GM12878 (cell line): ENCODE measurements at regions not wholly inside any gene's neighbourhood (a gene's known extent, or its start where the extent isn't known, plus 50 kb on each side); places are given as distances from the start of the nearest gene placed in this dataset.

Experiments used
- ATAC-seq: fragments of 200-7000 bp; cut with Tn5 transposase; 3 replicates; pipeline ENCODE4 v1.9.1; 2020; ENCODE audit warnings: mild to moderate bottlenecking, moderate library complexity
- BruUV-seq: library from RNA; stranded (reverse); fragments of 400-500 nt; replicated peaks from 2 replicates; lab custom pipeline; 2021; lab: Mats Ljungman, UMichigan
- CTCF ChIA-PET: fragments of 300-600 bp; sonication (Branson Sonifier 250); formaldehyde crosslinking; extraction: SDS; loops from one replicate; lab custom pipeline; 2021; ENCODE audit warnings: inconsistent platforms; lab: Yijun Ruan, JAX
- POLR2A ChIA-PET: fragments of 350-600 bp; formaldehyde crosslinking; extraction: SDS; loops from one replicate; lab custom pipeline; 2021; ENCODE audit warnings: inconsistent platforms; lab: Charles Lee
- RAD21 ChIA-PET: fragments of 300-600 bp; sonication (Branson Sonifier 250); formaldehyde crosslinking; loops from one replicate; lab custom pipeline; 2023; ENCODE audit warnings: antibody characterized with exemption; ENCODE audit not compliant: unreplicated experiment; lab: Charles Lee
- SMC1A ChIA-PET: fragments of 300-600 bp; sonication (Branson Sonifier 250); formaldehyde crosslinking; loops from one replicate; lab custom pipeline; 2023; ENCODE audit not compliant: unreplicated experiment, uncharacterized antibody; lab: Charles Lee
- DNase-seq: peaks from one replicate; pipeline ENCODE4 v3.0.0-alpha.2; 2011; ENCODE audit warnings: low read depth, low spot score
- FAIRE-seq: peaks from 3 replicates; lab custom pipeline; 2011; peaks lifted over from hg19 to GRCh38; lab: Jason Lieb, UNC
- H2AFZ ChIP-seq: 2 replicates; pipeline ENCODE4 v1.6.0; 2011; ENCODE audit warnings: low read depth, low read length, control low read depth; ENCODE audit not compliant: control insufficient read depth
- H3K27ac ChIP-seq: 2 replicates; pipeline ENCODE4 v1.5.1; 2011; ENCODE audit warnings: control low read depth; ENCODE audit not compliant: control insufficient read depth, insufficient read depth
- H3K27me3 ChIP-seq, 2 experiments: replicated peaks in 1 of 2; 2 replicates each; pipeline versions ENCODE4 v1.6.0 to v1.6.1; 2011; ENCODE audit warnings: low read length in 1 of 2; ENCODE audit not compliant: control insufficient read depth in 2 of 2, insufficient read depth in 2 of 2
- H3K36me3 ChIP-seq, 2 experiments: 2 replicates each; pipeline ENCODE4 v1.5.1; 2011; ENCODE audit warnings: low read length in 1 of 2; ENCODE audit not compliant: control insufficient read depth in 2 of 2, insufficient read depth in 2 of 2
- H3K4me1 ChIP-seq: 2 replicates; pipeline ENCODE4 v1.6.1; 2011; ENCODE audit warnings: mild to moderate bottlenecking, low read length, moderate library complexity, mixed read lengths; ENCODE audit not compliant: control insufficient read depth, insufficient read depth
- H3K4me2 ChIP-seq: 2 replicates; pipeline ENCODE4 v1.6.0; 2011; ENCODE audit warnings: control low read depth; ENCODE audit not compliant: control insufficient read depth, insufficient read depth
- H3K4me3 ChIP-seq: fragments of 200-600 bp; sonication (generic); 2 replicates; pipeline ENCODE4 v1.5.1; 2016
- H3K79me2 ChIP-seq: 2 replicates; pipeline ENCODE4 v1.6.0; 2011; ENCODE audit warnings: low read length; ENCODE audit not compliant: control insufficient read depth, insufficient read depth
- H3K9ac ChIP-seq: 2 replicates; pipeline ENCODE4 v1.8.0; 2011; ENCODE audit warnings: low read length, control low read depth, mixed read lengths; ENCODE audit not compliant: control insufficient read depth, insufficient read depth
- H3K9me3 ChIP-seq: replicated peaks from 3 replicates; pipeline ENCODE4 v1.5.1; 2011; ENCODE audit warnings: mild to moderate bottlenecking, low read length; ENCODE audit not compliant: control insufficient read depth, insufficient read depth
- H4K20me1 ChIP-seq: 2 replicates; pipeline ENCODE4 v1.6.0; 2011; ENCODE audit not compliant: control insufficient read depth, insufficient read depth
- E2F8 ChIP-seq: fragments of 450-650 bp; IDR thresholded peaks from 2 replicates; pipeline ENCODE4 v1.6.1; 2018; ENCODE audit warnings: mild to moderate bottlenecking, low read depth, moderate library complexity; ENCODE audit not compliant: partially characterized antibody
- PKNOX1 ChIP-seq: fragments of 450-650 bp; IDR thresholded peaks from 2 replicates; pipeline ENCODE4 v1.6.1; 2016; ENCODE audit warnings: mild to moderate bottlenecking
- WGBS: methylation state at CpG from one replicate; pipeline ENCODE4 v1.1.6; 2016; ENCODE audit warnings: low lambda C conversion rate; ENCODE audit not compliant: insufficient replicate concordance, insufficient coverage; ENCODE audit errors: missing lambda C conversion rate; 5-methylcytosine and 5-hydroxymethylcytosine counted together
- in situ Hi-C: fragments of 300-500 bp; cut with MboI; formaldehyde crosslinking; loops from 9 replicates; pipeline ENCODE4 v1.14.3; 2018; ENCODE audit warnings: mixed read lengths
- intact Hi-C: fragments of 100-400 bp; cut with micrococcal nuclease; formaldehyde crosslinking; loops from one replicate; pipeline ENCODE4 v1.14.2; 2022; ENCODE audit not compliant: unreplicated experiment

GRCh38 chr3:118792191-118792590, 242.5 kb downstream of the IGSF11 start:
- no peak overlapping the region for H3K4me2 ChIP-seq
- no peaks in the 10 kb centered on the region for H3K27me3 ChIP-seq
- ChIA-PET CTCF (interaction anchor here (1.2 kb wide), 1 partner anchor 13 kb away, joined by 4 read pairs; no protein-coding TSS in a partner anchor), POLR2A (interaction anchor here (0.9 to 2.5 kb wide), 3 partner anchors 9 to 16 kb away, joined by 3 to 9 read pairs (median 3); no protein-coding TSS in a partner anchor), RAD21 (interaction anchor here (0.7 to 1.0 kb wide), 3 partner anchors 9 to 27 kb away, joined by 3 to 4 read pairs (median 3); no protein-coding TSS in a partner anchor), SMC1A (interaction anchor here (1.0 to 1.6 kb wide), 4 partner anchors 10 to 12 kb away, joined by 4 to 6 read pairs (median 5); no protein-coding TSS in a partner anchor)
- DNase-seq (no peak), FAIRE-seq (no peak), ATAC-seq (peak; percentile 12; the same call in 2 of the 3 replicates)
- no TSS peak for BruUV-seq
- no peaks in the 10 kb centered on the region for H3K36me3 ChIP-seq
- 33% methylated on average over 4 of the region's 4 CpGs for WGBS
- no peaks in the 10 kb centered on the region for H4K20me1 ChIP-seq
- peaks cover 3% of the 10 kb centered on the region; the same call in 1 of the 2 replicates for H3K4me1 ChIP-seq
- H3K79me2 ChIP-seq, result no peaks in the 10 kb centered on the region; the same call in none of the 2 replicates
- no peak overlapping the region for H3K9ac ChIP-seq
- no peak overlapping the region for H3K27ac ChIP-seq
- H2AFZ ChIP-seq, result no peak overlapping the region
- in situ Hi-C loops (no loop called here), intact Hi-C loops (no loop called here)
- no peaks in the 10 kb centered on the region for H3K9me3 ChIP-seq
- no peak overlapping the region for H3K4me3 ChIP-seq
- TF ChIP-seq E2F8, result no peak
- peak; percentile 66 for TF ChIP-seq PKNOX1
